Upper lobe of right lung (tissue), 1 donor: ENCODE measurements at regions not wholly inside any gene's neighbourhood (a gene's known extent, or its start where the extent isn't known, plus 50 kb on each side); places are given as distances from the start of the nearest gene placed in this dataset.

Experiments
- ATAC-seq: fragments of 200-7000 bp; cut with Tn5 transposase; one replicate; pipeline ENCODE4 v1.9.1; 2020; ENCODE audit warnings: mild to moderate bottlenecking, moderate library complexity
- DNase-seq: peaks from one replicate; pipeline ENCODE4 v3.0.0-alpha.2; 2020
- H3K27ac ChIP-seq: fragments of 200-600 bp; one replicate; pipeline ENCODE4 v1.8.0; 2022
- H3K27me3 ChIP-seq: fragments of 200-600 bp; one replicate; pipeline ENCODE4 v1.8.0; 2022; ENCODE audit warnings: mild to moderate bottlenecking
- H3K36me3 ChIP-seq: fragments of 200-600 bp; one replicate; pipeline ENCODE4 v1.8.0; 2022
- H3K4me1 ChIP-seq: fragments of 200-600 bp; one replicate; pipeline ENCODE4 v1.8.0; 2022
- H3K4me3 ChIP-seq: fragments of 200-600 bp; one replicate; pipeline ENCODE4 v1.8.0; 2022; ENCODE audit warnings: mild to moderate bottlenecking
- H3K9me3 ChIP-seq: fragments of 200-600 bp; one replicate; pipeline ENCODE4 v1.8.0; 2022
- CTCF ChIP-seq: fragments of 200-600 bp; IDR thresholded peaks from one replicate; pipeline ENCODE4 v1.8.0; 2022; ENCODE audit warnings: antibody characterized with exemption
- intact Hi-C: fragments of 100-400 bp; cut with DNase I; formaldehyde crosslinking; loops from one replicate; pipeline ENCODE4 v1.11.0; 2022
- donor health status: DM: no; HTN: yes; CAD: no; lungs with severe emphysema.

DNA sequence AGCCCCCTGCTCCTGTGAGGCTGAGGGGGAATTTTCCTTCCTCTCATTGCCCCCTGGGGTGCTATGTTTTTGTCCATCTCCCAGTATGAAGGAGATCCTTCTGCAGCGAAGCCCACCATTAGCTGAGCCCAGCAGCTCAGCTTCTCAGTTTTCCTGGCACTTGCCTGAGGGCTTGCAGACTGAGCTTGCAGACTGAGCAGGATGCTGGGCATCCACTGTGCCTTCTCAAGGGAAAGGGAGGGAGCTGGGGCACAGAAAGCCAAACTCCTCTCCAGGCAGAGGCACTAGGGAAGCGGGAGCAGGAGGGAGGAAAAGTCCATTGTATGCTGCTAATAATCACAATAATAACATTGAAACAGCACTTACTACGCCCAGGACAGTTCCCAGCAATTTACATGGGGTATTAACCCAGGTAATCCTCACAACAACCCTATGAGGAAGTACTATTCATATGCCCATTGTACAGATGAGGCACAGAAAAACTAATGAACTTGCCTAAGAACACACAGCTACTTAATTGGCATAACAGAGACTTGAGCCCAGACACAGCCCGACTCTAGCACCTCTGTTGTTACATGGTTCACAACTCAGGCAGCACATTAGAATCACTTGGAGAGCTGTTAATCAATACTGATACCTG lies 86.9 kb upstream of the SSBP2 start:
- no peak for TF ChIP-seq CTCF

DNA sequence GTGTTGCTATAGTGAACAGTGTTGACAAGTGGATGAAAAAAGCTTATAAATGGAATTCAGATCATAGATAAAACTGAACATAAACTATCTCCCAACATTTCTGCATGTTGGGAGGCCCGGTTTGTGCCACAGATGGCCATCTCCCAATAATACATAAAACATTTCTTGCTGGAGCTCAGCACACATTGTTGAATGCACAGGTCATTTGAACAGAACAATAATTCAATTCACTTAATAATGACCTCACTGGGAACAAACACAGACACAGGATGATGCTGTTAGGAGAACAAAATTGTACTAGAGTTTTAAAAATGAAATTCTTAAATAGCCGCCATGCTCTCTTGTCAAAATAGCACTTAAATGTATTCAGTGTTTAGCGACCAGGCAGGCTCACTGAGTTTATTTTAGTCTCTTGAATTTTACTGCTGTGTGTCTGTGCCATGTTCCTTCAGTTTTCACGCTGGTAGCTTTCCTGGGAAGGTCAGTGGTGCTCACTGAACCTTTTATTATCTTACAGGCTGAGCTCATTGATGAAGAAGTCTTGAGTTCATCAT lies 85.0 kb upstream of the SSBP2 start:
- intact Hi-C loops, result no loop called here
- H3K4me3 ChIP-seq, result no peak overlapping the region
- no peaks in the 10 kb centered on the region for H3K9me3 ChIP-seq
- no peaks in the 10 kb centered on the region for H3K36me3 ChIP-seq
- H3K27ac ChIP-seq, result no peak overlapping the region
- DNase-seq (no peak), ATAC-seq (no peak)
- TF ChIP-seq CTCF, result no peak
- H3K4me1 ChIP-seq, result no peaks in the 10 kb centered on the region
- no peaks in the 10 kb centered on the region for H3K27me3 ChIP-seq

More for the DNA sequence above, 86.9 kb upstream of the SSBP2 start:
- H3K27me3 ChIP-seq, result no peaks in the 10 kb centered on the region
- no peak overlapping the region for H3K27ac ChIP-seq
- H3K4me3 ChIP-seq, result no peak overlapping the region
- no peaks in the 10 kb centered on the region for H3K4me1 ChIP-seq
- no peak for DNase-seq
- ATAC-seq, result no peak
- no peaks in the 10 kb centered on the region for H3K9me3 ChIP-seq
- intact Hi-C loops, result no loop called here
- H3K36me3 ChIP-seq, result no peaks in the 10 kb centered on the region

- Histone ChIP-seq H3K9me3 (no peaks in the 10 kb centered on the region), H3K36me3 (no peaks in the 10 kb centered on the region), H3K4me1 (no peaks in the 10 kb centered on the region), H3K27me3 (no peaks in the 10 kb centered on the region), H3K4me3 (no peak overlapping the region), H3K27ac (no peak overlapping the region)
- no peak for DNase-seq
- TF ChIP-seq CTCF, result no peak
- intact Hi-C loops, result no loop called here
- no peak for ATAC-seq
Measured at GRCh38 chr5:81834021-81834660, 83.2 kb upstream of the SSBP2 start.

GRCh38 chr5:81830596-81830995 lies 79.7 kb upstream of the SSBP2 start:
- Histone ChIP-seq H3K4me1 (no peaks in the 10 kb centered on the region), H3K27ac (no peak overlapping the region), H3K36me3 (no peaks in the 10 kb centered on the region), H3K9me3 (no peaks in the 10 kb centered on the region), H3K4me3 (no peak overlapping the region), H3K27me3 (no peaks in the 10 kb centered on the region)
- ATAC-seq, result no peak
- no peak for DNase-seq
- intact Hi-C loops, result no loop called here
- no peak for TF ChIP-seq CTCF

DNA sequence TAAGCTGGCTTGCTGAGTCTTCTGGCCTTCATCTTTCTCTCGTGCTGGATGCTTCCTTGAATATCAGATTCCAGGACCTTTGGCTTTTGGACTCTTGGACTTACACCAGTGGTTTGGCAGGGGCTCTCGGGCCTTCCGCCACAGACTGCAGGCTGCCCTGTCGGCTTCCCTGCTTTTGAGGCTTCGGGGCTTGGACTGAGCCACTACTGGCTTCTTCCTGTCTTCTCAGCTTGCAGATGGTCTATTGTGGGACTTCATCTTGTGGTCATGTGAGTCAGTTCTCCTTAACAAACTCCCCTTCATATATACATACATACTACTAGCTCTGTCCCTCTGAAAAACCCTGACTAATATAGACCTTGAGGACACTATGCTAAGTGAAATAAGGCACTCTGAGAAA lies 78.3 kb upstream of the SSBP2 start:
- H3K9me3 ChIP-seq, result no peaks in the 10 kb centered on the region
- no peaks in the 10 kb centered on the region for H3K4me1 ChIP-seq
- no peaks in the 10 kb centered on the region for H3K27me3 ChIP-seq
- no peak overlapping the region for H3K27ac ChIP-seq
- intact Hi-C loops, result no loop called here
- no peak for ATAC-seq
- TF ChIP-seq CTCF, result no peak
- no peaks in the 10 kb centered on the region for H3K36me3 ChIP-seq
- no peak overlapping the region for H3K4me3 ChIP-seq
- no peak for DNase-seq
